D341Med (cell line): ENCODE measurements at regions not wholly inside any gene's neighbourhood (a gene's known extent, or its start where the extent isn't known, plus 50 kb on each side); places are given as distances from the start of the nearest gene placed in this dataset.
"Not testable (repeated sequence)": the region's sequence is repeated elsewhere in the genome, so short reads cannot be mapped to it uniquely, and the experiment has no call there.

ENCODE experiments used
- DNase-seq: peaks from one replicate; pipeline ENCODE4 v3.0.0; 2012; ENCODE audit warnings: low spot score

- DNase-seq = no peak
These were observed 460.2 kb upstream of the IMPG1 start for GRCh38 chr6:76532647-76533046.

DNA sequence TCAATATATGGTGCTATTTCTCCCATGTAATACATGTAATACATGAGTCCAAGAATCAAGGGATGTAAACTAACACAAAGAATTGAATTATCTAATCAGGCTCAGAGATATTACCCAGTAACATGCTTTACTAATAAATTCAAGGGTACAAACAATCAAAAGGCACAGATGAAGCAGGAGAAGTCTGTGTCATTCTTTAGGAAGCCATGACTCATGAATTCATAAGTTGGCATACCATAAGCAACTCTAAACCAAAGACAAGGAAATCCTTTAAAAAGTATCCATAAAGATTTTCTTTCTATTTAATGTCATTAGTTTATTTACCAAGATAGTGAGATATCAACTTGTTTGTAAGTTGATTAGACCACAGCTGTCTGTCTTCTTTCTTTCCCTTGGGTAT is 446.0 kb upstream of the IMPG1 start:
- DNase-seq = no peak

- no peak for DNase-seq
These were observed 444.5 kb upstream of the IMPG1 start for GRCh38 chr6:76516924-76517323.

DNA sequence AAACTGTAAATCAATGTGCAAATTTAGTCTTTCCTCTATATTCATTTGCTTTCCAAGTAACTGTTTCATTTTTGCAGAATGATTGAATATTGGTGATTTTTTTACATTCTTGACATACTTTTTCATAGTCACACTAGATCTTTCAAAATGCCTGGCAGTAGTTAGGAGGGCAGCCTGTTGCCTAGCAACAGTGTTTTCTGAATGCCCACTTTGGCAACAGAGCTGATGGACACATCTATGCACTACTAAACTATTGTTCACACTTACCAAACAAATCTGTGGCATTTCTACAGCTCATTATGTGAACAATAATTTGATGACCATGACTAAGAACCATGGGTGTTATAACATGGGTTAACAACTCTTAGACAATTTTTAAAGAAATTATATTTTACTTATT is 438.0 kb upstream of the IMPG1 start:
- DNase-seq = no peak

- no peak for DNase-seq
These were observed 436.9 kb upstream of the IMPG1 start for GRCh38 chr6:76509397-76509796.

- no peak for DNase-seq
These were observed 434.3 kb upstream of the IMPG1 start for GRCh38 chr6:76506808-76507207.

DNA sequence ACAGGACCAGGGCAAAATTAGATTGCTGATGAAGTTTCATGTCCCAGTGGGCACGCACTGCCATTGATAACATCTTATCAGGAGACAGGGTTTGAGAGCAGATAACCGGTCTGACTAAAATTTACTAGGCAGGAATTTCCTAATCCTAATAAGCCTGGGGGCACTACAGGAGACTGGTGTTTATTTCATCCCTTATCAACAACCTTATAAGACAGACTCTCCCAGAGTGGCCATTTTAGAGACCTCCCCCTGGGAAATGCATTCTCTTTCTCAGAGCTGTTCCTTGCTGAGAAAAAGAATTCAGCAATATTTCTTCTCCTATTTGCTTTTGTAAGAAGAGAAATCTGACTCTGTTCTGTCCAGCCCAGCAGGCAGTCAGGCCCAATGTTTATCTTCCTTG is 423.4 kb upstream of the IMPG1 start:
- DNase-seq = no peak

- DNase-seq = not testable (repeated sequence)
These were observed 418.9 kb upstream of the IMPG1 start for GRCh38 chr6:76491376-76491775.

DNA sequence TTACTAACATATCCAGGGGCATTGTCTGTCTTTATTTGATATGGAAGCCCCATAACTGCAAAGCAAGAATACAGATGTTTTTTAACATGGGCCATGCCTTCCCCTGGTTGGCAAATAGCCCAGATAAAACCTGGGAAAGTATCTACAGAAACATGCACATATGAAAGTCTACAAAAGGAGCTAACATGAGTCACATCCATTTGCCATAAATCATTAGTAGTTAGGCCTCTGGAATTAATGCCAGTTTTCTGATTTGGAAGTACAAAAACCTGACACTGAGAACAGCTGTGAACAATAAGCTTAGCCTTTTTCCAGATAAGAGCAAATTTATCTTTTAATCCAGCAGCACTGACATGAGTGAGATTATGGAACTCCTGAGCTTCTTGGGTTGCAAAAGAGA is 418.0 kb upstream of the IMPG1 start:
- DNase-seq = no peak

DNA sequence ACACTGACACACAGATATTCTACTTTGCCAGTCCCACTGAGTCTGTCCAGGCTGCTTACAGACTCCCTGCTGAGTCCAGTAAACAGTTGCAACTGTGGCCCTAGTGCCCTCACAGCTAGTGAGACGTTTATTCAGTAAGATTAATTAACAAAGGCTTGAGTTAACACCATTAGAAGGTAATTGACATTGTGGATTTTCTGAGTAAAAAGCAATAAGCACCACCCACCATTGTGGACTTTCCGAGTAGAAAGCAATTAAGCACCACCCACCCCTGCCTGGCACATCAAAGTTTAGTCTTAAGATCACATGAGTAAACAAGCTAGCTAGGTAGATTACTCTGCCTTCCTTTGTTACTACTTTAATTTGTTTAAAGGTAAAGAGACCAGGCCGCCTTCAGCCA is 408.6 kb upstream of the IMPG1 start:
- no peak for DNase-seq

DNA sequence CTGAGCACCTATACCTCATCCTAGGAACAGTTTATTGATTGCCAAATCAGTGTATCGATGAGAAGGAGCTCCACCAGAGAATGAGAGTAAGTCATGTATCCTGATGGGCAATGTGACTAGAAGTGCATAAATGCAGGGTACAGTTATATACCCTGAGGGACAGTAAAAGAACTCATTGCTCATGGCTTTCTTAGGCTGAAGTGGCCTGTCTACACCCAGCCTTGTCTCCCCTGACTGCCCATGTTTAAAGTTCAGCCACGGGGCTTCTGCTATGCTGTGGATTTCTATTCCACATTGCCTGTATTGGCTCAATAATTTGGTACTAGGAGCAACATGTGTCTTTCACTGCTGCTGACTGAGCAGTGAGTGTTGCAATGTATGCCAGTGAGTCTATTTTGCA is 400.4 kb upstream of the IMPG1 start:
- no peak for DNase-seq

GRCh38 chr6:76466286-76466685 is 393.8 kb upstream of the IMPG1 start:
- no peak for DNase-seq

- DNase-seq = no peak
These were observed 392.9 kb upstream of the IMPG1 start for GRCh38 chr6:76465410-76465809.

DNA sequence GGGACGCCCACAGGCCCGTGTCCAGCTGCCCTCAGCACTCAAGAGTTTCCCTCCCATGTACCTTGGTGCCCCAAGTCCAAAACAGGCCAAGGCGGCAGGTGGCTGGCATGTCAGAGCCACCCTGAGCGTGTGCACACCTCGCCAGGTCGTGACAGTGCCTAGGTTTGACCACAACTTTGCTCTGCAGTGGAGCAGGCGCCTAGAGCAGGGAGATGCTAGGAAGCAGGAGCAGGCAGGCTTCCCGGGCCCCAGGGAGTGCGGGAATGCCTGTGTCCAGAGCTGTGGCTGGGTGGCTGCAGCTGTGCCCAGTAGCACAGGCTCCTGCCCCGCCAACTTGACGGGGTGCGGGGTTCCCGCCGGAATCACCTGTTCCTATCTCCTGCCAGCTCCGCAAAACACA is 380.8 kb upstream of the IMPG1 start:
- no peak for DNase-seq

DNA sequence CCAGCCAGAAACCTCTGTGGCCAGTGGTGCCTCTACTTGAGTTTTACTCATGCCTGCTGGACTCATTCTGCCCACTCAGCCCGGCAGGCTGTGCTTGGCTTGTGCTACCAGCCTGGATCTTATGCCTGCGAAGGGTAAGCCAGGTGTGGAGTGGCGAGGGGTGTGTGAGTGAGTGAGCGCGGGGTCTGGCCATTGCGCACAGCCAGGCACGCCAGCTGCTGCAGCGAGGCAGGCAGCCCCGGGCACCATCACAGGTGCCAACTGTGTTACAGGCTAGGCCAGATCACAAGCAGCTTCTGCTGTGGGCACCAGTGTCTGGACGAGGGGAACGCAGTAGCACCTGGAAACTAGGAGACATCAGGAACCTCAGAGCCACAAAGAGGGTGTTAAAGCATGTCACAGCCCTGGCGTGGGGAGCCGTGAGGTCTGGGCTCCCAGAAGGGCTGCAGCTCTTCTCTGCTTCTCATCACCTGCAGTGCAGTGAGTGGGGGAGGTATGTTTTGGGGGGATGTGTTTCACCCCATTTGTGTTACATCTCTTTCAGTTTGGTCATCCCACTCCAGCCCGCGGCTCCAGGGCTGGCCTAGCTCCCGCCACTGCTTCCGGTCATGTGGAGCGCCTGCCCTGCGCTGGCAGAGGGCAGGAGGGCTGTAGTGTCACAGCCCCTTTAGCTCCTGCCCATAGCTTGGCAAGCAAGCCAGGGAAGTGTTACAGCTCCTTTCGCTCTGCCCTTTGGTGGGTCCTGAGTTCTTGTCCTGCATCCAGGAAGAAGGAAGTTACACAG is 379.7 kb upstream of the IMPG1 start:
- no peak for DNase-seq

DNA sequence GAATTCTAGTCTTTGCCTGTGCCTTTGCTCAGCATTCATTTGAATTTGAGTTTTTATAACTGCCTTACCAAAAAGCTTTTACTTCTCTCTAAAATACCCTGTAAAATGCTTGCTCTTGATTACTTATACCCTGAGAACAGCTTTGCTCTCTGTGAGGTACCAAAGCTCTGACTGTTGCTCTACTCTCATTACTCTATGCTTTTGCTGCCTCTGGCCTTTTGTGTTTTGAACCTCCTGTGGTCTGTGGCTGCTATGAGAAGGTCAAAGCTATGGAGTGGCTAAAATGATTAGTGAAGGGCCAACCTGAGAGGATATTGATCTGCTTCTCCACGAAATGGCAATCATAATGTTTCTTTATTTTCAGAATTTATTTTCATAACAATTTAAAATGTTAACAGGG is 375.6 kb upstream of the IMPG1 start:
- no peak for DNase-seq

- DNase-seq = no peak
These were observed 369.4 kb upstream of the IMPG1 start for GRCh38 chr6:76441875-76442274.

DNA sequence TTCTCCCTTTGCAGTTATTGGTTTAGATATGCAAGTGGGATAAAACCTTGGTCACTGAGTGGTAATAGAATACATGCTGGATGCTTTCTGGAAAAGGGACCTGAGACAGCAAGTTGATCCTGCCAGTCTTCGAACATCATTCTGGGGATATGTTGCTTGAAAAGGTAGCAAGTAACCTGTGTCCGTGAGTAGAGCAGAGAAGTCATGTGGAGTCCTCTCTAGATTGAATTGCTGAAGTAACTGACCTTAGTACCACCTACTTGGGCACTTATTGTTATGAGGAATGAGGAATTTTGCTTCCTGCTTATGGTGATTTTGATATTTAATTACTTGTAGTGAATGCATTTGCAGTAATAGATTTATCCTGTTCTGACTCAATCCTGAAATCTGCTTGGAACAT is 367.3 kb upstream of the IMPG1 start:
- DNase-seq = no peak

- no peak for DNase-seq
These were observed 366.3 kb upstream of the IMPG1 start for GRCh38 chr6:76438768-76439167.

DNA sequence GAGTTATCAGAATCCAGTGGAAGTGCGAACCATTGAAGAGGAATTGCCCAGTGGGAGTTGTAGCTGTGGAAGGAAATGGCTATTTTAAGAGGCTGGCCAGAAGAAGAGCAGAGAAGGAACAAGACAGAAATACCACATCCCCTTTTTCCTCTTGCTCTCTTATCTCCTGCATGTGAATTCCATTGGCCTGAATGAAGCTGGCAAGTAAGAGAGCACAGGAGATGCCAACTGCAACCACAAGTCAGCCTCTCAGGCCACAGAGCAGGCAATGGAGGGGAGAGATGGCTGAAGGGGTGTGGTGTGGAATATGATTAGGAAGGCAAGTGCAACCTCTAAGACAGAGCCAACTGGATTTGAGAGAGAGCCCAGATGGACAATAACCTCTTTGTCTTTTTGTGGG is 362.7 kb upstream of the IMPG1 start:
- DNase-seq = no peak

DNA sequence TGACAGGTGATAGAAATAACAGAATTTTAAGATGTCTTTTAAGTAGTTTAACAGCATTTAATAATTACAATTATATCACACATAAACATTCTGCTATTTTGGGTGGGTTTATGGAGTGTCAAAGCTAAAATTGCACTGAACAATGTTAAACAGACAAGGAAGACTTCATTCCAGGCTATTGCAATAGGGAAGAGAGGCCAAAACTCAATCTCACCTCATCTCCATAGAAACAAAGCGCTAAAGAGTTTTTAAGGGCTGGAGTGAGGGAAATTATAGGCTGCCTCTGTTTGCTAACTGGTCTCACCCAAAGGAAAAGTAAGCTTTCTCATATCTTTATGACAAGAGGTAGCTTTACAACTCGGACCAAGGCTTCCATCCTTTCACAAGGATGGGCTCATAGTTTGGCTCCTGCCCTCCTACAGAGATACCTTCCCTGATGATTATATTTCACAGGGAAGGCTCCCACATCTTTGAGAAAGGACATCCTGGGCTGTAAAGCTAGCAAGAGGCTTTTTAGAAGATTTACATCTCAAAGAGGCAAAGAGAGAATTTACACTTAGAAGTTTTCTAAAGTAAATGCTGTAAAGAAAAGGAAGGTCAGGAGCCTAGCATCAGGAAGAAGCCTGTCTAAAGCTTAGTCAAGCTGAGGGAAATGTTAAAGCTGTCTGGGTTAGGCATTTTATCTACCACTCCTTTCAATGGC is 350.2 kb upstream of the IMPG1 start:
- DNase-seq = no peak

- DNase-seq = no peak
These were observed 347.6 kb upstream of the IMPG1 start for GRCh38 chr6:76420094-76420493.

DNA sequence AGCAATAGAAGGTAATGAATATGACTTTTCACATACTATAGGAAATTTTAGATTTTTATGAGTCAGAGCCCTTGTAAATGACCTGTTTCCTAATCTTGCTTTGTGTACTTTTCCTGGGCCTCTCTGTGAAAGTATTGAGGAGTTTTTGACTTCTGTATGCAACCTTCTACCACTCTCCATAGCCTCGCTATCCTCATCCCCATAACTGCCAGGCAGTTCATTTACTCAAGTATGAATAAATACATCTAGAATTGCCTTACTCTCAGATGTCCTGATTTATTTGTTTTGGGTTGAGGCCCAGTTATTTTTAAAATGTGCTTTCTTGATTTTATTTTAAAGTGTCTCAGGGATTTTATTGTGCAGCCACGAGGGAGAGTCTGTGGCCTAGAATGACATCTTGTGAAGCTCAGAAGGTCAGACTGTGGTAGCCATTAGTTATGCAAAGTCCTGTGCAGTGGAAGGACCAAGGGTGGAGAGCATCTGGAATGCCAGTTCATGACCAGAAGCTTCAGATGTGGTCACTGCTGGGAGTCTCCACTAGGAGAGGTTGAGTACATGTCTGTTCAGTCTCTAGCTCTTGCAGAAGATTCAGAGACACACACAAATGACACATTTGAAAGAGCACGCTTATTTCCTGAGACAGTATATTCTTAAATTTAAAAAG is 346.2 kb upstream of the IMPG1 start:
- DNase-seq = no peak
